ENCODE measurements at regions not wholly inside any gene's neighbourhood (a gene's known extent, or its start where the extent isn't known, plus 50 kb on each side); places are given as distances from the start of the nearest gene placed in this dataset.

- TF ChIP-seq CTCF (conservative IDR thresholded peaks at IDR 0.05; ENCODE audit: low read length), result no peak
- TF ChIP-seq EZH2phosphoT487 (IDR thresholded peaks at IDR 0.05; ENCODE audit: borderline replicate concordance), result no peak
These were observed 289.9 kb upstream of the TSHZ2 start for GRCh38 chr20:52682237-52682636.
